ENCODE measurements at regions not wholly inside any gene's neighbourhood (a gene's known extent, or its start where the extent isn't known, plus 50 kb on each side); places are given as distances from the start of the nearest gene placed in this dataset.

DNA sequence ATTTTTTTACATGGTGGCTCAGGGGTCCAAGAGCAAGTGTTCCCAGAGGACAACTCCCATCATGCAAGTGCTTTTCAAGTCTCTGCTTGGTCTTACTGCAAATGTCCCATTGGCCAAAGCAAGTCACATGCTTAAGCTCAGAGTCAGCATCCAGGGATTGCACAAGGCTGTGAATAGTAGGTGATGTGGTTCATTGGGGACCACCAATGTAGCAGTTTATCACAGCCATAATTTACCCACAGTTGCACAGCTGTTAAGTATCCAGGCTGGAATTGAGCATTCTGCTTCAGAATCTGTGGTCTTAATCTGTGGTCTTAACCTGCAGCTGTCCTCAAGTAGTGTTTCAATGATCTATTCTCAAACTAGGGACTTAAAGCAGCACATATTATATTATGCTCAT lies 71.4 kb upstream of the PLCL2 start:
- Histone ChIP-seq H3K4me2 (ENCODE audit: low read length) (no peak overlapping the region), H3K79me2 (ENCODE audit: insufficient read depth, low read length) (no peaks in the 10 kb centered on the region), H3K9me3 (ENCODE audit: control insufficient read depth in 1 of 2, insufficient read depth in 1 of 2, low read depth in 1 of 2, low read length in 2 of 2) (no peaks in the 10 kb centered on the region), H3K27me3 (ENCODE audit: insufficient read depth, low read length) (no peaks in the 10 kb centered on the region), H3K4me3 (replicated peaks in 1 of 2; ENCODE audit: low read depth in 1 of 2, low read length in 2 of 2) (no peak overlapping the region), H3K36me3 (ENCODE audit: control insufficient read depth in 1 of 2, insufficient read depth in 2 of 2, low read length in 2 of 2) (no peaks in the 10 kb centered on the region), H3K27ac (ENCODE audit: low read depth, low read length) (no peak overlapping the region), H2AFZ (ENCODE audit: low read depth, low read length, poor library complexity, severe bottlenecking) (no peak overlapping the region), H3K4me1 (ENCODE audit: control insufficient read depth in 1 of 2, insufficient read depth in 2 of 2, low read length in 2 of 2) (no peaks in the 10 kb centered on the region), H3K9me2 (ENCODE audit: insufficient read depth) (no peaks in the 10 kb centered on the region), H4K20me1 (ENCODE audit: insufficient read depth) (no peaks in the 10 kb centered on the region), H3K9ac (ENCODE audit: low read length) (no peak overlapping the region)
- ATAC-seq (no peak), DNase-seq (ENCODE audit: low read depth, low spot score) (no peak)
- ChIA-PET POLR2A (no interaction called here), CTCF (no interaction called here), RAD21 (ENCODE audit: low non-redundant PET in 1 of 2, low total read pairs in 2 of 2, uncharacterized antibody in 2 of 2, unreplicated experiment in 2 of 2) (no interaction called here)
- no TSS peak for BruUV-seq (replicated peaks)
- TF ChIP-seq EGR1 (IDR thresholded peaks at IDR 0.05; ENCODE audit: low read depth) (no peak), SIN3A (IDR thresholded peaks at IDR 0.05; ENCODE audit: low read depth) (no peak), POLR2AphosphoS5 (IDR thresholded peaks at IDR 0.05; ENCODE audit: low read depth, low read length) (no peak), CTCF (IDR thresholded peaks at IDR 0.05 in 2 of 3, conservative IDR thresholded peaks at IDR 0.05 in 1 of 3; ENCODE audit: borderline replicate concordance in 1 of 3, insufficient read depth in 1 of 3, low read depth in 2 of 3, low read length in 2 of 3) (no peak), YY1 (IDR thresholded peaks at IDR 0.05; ENCODE audit: extremely low read depth, insufficient replicate concordance, low read depth, low read length) (no peak), EZH2 (IDR thresholded peaks at IDR 0.05) (no peak)
- TF ChIP-seq, protein P1, sequence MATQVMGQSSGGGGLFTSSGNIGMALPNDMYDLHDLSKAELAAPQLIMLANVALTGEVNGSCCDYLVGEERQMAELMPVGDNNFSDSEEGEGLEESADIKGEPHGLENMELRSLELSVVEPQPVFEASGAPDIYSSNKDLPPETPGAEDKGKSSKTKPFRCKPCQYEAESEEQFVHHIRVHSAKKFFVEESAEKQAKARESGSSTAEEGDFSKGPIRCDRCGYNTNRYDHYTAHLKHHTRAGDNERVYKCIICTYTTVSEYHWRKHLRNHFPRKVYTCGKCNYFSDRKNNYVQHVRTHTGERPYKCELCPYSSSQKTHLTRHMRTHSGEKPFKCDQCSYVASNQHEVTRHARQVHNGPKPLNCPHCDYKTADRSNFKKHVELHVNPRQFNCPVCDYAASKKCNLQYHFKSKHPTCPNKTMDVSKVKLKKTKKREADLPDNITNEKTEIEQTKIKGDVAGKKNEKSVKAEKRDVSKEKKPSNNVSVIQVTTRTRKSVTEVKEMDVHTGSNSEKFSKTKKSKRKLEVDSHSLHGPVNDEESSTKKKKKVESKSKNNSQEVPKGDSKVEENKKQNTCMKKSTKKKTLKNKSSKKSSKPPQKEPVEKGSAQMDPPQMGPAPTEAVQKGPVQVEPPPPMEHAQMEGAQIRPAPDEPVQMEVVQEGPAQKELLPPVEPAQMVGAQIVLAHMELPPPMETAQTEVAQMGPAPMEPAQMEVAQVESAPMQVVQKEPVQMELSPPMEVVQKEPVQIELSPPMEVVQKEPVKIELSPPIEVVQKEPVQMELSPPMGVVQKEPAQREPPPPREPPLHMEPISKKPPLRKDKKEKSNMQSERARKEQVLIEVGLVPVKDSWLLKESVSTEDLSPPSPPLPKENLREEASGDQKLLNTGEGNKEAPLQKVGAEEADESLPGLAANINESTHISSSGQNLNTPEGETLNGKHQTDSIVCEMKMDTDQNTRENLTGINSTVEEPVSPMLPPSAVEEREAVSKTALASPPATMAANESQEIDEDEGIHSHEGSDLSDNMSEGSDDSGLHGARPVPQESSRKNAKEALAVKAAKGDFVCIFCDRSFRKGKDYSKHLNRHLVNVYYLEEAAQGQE (IDR thresholded peaks at IDR 0.05; ENCODE audit: low read depth), result no peak
- TF ChIP-seq, protein P2, sequence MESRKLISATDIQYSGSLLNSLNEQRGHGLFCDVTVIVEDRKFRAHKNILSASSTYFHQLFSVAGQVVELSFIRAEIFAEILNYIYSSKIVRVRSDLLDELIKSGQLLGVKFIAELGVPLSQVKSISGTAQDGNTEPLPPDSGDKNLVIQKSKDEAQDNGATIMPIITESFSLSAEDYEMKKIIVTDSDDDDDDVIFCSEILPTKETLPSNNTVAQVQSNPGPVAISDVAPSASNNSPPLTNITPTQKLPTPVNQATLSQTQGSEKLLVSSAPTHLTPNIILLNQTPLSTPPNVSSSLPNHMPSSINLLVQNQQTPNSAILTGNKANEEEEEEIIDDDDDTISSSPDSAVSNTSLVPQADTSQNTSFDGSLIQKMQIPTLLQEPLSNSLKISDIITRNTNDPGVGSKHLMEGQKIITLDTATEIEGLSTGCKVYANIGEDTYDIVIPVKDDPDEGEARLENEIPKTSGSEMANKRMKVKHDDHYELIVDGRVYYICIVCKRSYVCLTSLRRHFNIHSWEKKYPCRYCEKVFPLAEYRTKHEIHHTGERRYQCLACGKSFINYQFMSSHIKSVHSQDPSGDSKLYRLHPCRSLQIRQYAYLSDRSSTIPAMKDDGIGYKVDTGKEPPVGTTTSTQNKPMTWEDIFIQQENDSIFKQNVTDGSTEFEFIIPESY (IDR thresholded peaks at IDR 0.05; ENCODE audit: extremely low read depth, insufficient replicate concordance, low read length), result no peak
- intact Hi-C loops (cut with micrococcal nuclease), result no loop called here

All from HCT116 (cell line).